SJCRH30 (cell line): ENCODE measurements at regions not wholly inside any gene's neighbourhood (a gene's known extent, or its start where the extent isn't known, plus 50 kb on each side); places are given as distances from the start of the nearest gene placed in this dataset.
A peak's percentile ranks its signal among the peaks of the same experiment; 100 is the strongest.

ENCODE experiments used
- DNase-seq, 2 experiments: peaks; one replicate each; pipeline ENCODE4 v3.0.0-alpha.2; 2015 to 2020
- H3K27ac ChIP-seq: fragments of 250-450 bp; sonication (Bioruptor Pico); 2 replicates; pipeline ENCODE4 v1.5.1; 2020; ENCODE audit warnings: mild to moderate bottlenecking, moderate library complexity
- H3K27me3 ChIP-seq: fragments of 250-450 bp; sonication (Bioruptor Pico); 2 replicates; pipeline ENCODE4 v1.5.1; 2020; ENCODE audit warnings: mild to moderate bottlenecking, moderate library complexity
- H3K36me3 ChIP-seq: fragments of 250-450 bp; sonication (Bioruptor Pico); 2 replicates; pipeline ENCODE4 v1.5.1; 2020; ENCODE audit warnings: mild to moderate bottlenecking, moderate library complexity
- H3K4me1 ChIP-seq: fragments of 250-450 bp; sonication (Bioruptor Pico); 2 replicates; pipeline ENCODE4 v1.5.1; 2020; ENCODE audit warnings: mild to moderate bottlenecking, moderate library complexity
- H3K4me3 ChIP-seq: fragments of 250-450 bp; sonication (Bioruptor Pico); 2 replicates; pipeline ENCODE4 v1.5.1; 2020; ENCODE audit warnings: mild to moderate bottlenecking, moderate library complexity
- H3K9me3 ChIP-seq: fragments of 250-450 bp; sonication (Bioruptor Pico); replicated peaks from 2 replicates; pipeline ENCODE4 v1.5.1; 2020; ENCODE audit warnings: mild to moderate bottlenecking, moderate library complexity

DNA sequence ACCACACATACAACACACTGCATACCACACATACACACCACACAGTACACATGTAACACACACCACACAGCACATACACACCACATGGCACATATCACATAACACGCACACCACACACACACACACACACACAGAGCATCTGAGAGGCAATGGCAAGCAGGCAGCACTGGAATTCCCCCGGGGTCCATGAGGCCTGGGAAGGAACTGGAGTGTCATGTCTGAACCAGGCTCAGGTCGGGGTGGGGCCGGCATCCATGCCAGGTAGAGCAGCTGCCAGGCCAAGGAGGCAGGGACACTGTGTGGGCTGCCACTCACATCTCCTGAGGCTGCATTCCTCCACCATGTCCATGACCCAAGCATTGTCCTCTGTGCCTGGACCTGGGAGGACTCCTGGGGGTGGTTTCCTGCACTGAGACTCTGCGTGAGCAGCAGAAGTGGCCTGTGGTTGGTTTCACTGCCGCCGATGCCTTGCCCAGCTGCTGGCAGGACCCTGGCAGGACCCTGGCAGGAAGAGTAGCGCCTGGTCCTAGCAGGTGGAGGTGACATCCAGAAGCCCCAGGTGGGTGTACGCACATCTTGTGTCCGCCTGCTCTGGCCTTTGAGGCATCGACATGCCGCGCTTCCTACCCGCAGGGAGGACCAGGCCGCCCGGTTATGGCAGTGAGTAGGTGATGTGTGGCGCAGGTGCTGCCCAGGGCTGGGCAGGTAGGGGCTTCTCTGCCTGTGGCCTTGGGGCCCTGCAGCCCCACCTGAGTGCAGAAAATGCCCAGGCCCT is 1280.4 kb downstream of the TBC1D22A start:
- no peak overlapping the region for H3K4me3 ChIP-seq
- H3K4me1 ChIP-seq, result no peaks in the 10 kb centered on the region
- no peaks in the 10 kb centered on the region for H3K27me3 ChIP-seq
- H3K36me3 ChIP-seq, result no peaks in the 10 kb centered on the region
- H3K9me3 ChIP-seq, result no peaks in the 10 kb centered on the region
- no peak overlapping the region for H3K27ac ChIP-seq
- DNase-seq, result no peak

- no peak overlapping the region for H3K27ac ChIP-seq
- H3K4me3 ChIP-seq, result no peak overlapping the region
- H3K36me3 ChIP-seq, result no peaks in the 10 kb centered on the region
- H3K4me1 ChIP-seq, result peaks cover 11% of the 10 kb centered on the region
- DNase-seq, result no peak
- no peaks in the 10 kb centered on the region for H3K27me3 ChIP-seq
- H3K9me3 ChIP-seq, result no peaks in the 10 kb centered on the region
These were observed 1276.9 kb downstream of the TBC1D22A start for GRCh38 chr22:48039326-48039725.

DNA sequence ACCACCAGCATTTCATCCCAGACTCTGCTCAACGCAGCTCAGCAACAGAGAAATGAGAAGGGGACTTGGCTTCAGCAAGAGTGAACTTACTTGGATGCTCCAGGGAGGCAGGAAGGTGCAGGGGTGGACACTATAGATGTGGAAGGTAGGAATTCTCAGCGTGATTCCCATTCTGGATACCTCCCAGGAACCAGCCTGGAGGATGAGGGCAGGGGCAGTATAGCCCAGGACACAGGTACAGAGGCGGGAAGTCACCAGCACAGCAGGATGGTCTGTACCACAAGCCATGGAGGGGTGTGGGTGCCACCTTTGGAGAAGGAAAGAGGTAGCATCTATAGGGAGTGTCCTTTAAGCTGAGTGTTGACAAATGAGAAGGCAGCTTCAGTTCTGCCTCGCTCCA is 1275.2 kb downstream of the TBC1D22A start:
- Histone ChIP-seq H3K9me3 (peaks cover 7% of the 10 kb centered on the region; the same call in 1 of the 2 replicates), H3K36me3 (no peaks in the 10 kb centered on the region), H3K27ac (no peak overlapping the region), H3K4me1 (peaks cover 11% of the 10 kb centered on the region), H3K4me3 (no peak overlapping the region), H3K27me3 (no peaks in the 10 kb centered on the region)
- no peak for DNase-seq

GRCh38 chr22:48035897-48036296 is 1273.4 kb downstream of the TBC1D22A start:
- Histone ChIP-seq H3K27ac (no peak overlapping the region), H3K36me3 (no peaks in the 10 kb centered on the region), H3K4me3 (no peak overlapping the region), H3K4me1 (peaks cover 11% of the 10 kb centered on the region), H3K27me3 (no peaks in the 10 kb centered on the region), H3K9me3 (peaks cover 7% of the 10 kb centered on the region; the same call in 1 of the 2 replicates)
- DNase-seq, result no peak

DNA sequence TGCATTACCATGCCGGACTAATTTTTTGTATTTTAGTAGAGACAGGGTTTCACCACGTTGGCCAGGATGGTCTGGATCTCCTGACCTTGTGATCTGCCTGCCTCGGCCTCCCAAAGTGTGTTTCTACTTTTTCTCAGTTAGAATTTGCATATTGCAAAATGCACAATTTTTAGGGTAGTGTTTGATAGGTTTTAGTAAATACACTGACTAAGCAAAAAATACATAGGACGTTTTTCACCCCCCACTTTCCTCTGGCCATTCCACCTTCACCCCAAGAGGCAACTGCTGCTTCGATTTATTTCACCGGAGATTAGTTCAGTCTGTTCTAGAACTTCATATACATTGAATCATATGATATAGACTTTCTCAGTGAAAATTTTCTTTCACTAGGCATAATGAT is 1269.1 kb downstream of the TBC1D22A start:
- H3K27ac ChIP-seq, result no peak overlapping the region
- H3K4me1 ChIP-seq, result peaks cover 4% of the 10 kb centered on the region; the same call in 1 of the 2 replicates
- H3K27me3 ChIP-seq, result no peaks in the 10 kb centered on the region
- H3K4me3 ChIP-seq, result no peak overlapping the region
- H3K36me3 ChIP-seq, result no peaks in the 10 kb centered on the region
- H3K9me3 ChIP-seq, result peaks cover 7% of the 10 kb centered on the region; the same call in 1 of the 2 replicates
- no peak for DNase-seq

- H3K4me1 ChIP-seq, result peaks cover 19% of the 10 kb centered on the region
- no peaks in the 10 kb centered on the region for H3K27me3 ChIP-seq
- no peaks in the 10 kb centered on the region for H3K36me3 ChIP-seq
- no peak overlapping the region for H3K27ac ChIP-seq
- no peak overlapping the region for H3K4me3 ChIP-seq
- no peak for DNase-seq
- peaks cover 10% of the 10 kb centered on the region for H3K9me3 ChIP-seq
These were observed 1262.6 kb downstream of the TBC1D22A start for GRCh38 chr22:48025096-48025495.

DNA sequence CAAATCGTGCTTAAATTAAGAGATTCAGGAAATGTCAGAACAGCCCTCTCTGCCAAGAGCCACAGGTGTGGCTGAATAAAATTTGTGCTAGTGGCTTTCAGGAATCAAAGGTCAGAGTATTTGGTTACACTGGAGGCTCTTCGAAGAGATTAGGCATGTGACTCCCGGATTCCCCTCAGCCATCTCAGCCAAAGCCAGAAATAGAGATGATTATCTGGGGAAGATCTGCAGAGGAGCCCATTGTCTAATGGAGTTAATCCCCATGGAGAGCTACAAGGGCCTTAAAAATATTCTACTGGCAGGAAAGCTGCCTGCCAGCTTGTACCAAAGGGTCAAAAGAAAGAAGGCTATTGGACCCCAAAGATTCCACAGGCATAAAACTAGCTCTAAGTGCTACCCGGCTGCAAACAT is 1259.5 kb downstream of the TBC1D22A start:
- peak overlapping the region; percentile 86 for H3K27ac ChIP-seq
- H3K9me3 ChIP-seq, result peaks cover 17% of the 10 kb centered on the region
- no peaks in the 10 kb centered on the region for H3K36me3 ChIP-seq
- H3K27me3 ChIP-seq, result no peaks in the 10 kb centered on the region
- no peak overlapping the region for H3K4me3 ChIP-seq
- DNase-seq, result peak; percentile 91 to 99
- H3K4me1 ChIP-seq, result peaks cover 19% of the 10 kb centered on the region

GRCh38 chr22:48018346-48018745 is 1255.9 kb downstream of the TBC1D22A start:
- Histone ChIP-seq H3K27me3 (no peaks in the 10 kb centered on the region), H3K4me1 (peaks cover 17% of the 10 kb centered on the region), H3K27ac (no peak overlapping the region), H3K36me3 (no peaks in the 10 kb centered on the region), H3K4me3 (no peak overlapping the region), H3K9me3 (peaks cover 17% of the 10 kb centered on the region)
- no peak for DNase-seq

- DNase-seq, result no peak
- Histone ChIP-seq H3K36me3 (no peaks in the 10 kb centered on the region), H3K9me3 (peaks cover 13% of the 10 kb centered on the region), H3K27ac (no peak overlapping the region), H3K4me3 (no peak overlapping the region), H3K4me1 (no peaks in the 10 kb centered on the region), H3K27me3 (no peaks in the 10 kb centered on the region)
These were observed 1253.3 kb downstream of the TBC1D22A start for GRCh38 chr22:48015701-48016100.

GRCh38 chr22:48004936-48005335 is 1242.5 kb downstream of the TBC1D22A start:
- Histone ChIP-seq H3K27me3 (no peaks in the 10 kb centered on the region), H3K9me3 (no peaks in the 10 kb centered on the region), H3K36me3 (no peaks in the 10 kb centered on the region), H3K4me3 (no peak overlapping the region), H3K27ac (no peak overlapping the region), H3K4me1 (no peaks in the 10 kb centered on the region)
- no peak for DNase-seq

GRCh38 chr22:48004038-48004437 is 1241.6 kb downstream of the TBC1D22A start:
- peak in 1 of 2 experiments; percentile 28 for DNase-seq
- no peak overlapping the region for H3K27ac ChIP-seq
- H3K36me3 ChIP-seq, result no peaks in the 10 kb centered on the region
- H3K4me1 ChIP-seq, result no peaks in the 10 kb centered on the region
- H3K27me3 ChIP-seq, result no peaks in the 10 kb centered on the region
- H3K4me3 ChIP-seq, result no peak overlapping the region
- H3K9me3 ChIP-seq, result no peaks in the 10 kb centered on the region

DNA sequence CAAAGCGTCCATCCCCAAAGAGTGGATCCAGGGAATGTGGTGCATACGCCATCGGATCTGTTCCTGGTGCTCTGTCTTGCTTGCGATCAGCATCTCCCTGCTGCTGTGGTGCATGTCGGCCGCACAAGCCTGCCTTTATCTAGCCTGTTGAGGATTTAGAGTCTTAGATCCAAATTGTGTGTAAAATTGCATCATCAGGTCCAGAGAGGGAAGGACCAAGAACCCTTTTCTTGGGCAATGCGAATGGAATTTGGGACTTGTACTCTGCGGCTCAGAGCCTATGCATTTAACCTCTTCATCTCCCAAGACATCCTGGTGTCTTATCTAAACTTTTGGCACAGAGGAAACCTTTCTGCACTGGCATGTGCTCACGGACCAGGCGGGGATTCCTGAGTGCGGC is 1238.7 kb downstream of the TBC1D22A start:
- no peak overlapping the region for H3K27ac ChIP-seq
- H3K4me1 ChIP-seq, result no peaks in the 10 kb centered on the region
- H3K9me3 ChIP-seq, result no peaks in the 10 kb centered on the region
- no peak overlapping the region for H3K4me3 ChIP-seq
- no peaks in the 10 kb centered on the region for H3K27me3 ChIP-seq
- no peaks in the 10 kb centered on the region for H3K36me3 ChIP-seq
- no peak for DNase-seq

GRCh38 chr22:47997612-47998011 is 1235.2 kb downstream of the TBC1D22A start:
- H3K4me1 ChIP-seq, result no peaks in the 10 kb centered on the region
- H3K27me3 ChIP-seq, result no peaks in the 10 kb centered on the region; the same call in 1 of the 2 replicates
- no peaks in the 10 kb centered on the region for H3K9me3 ChIP-seq
- no peak overlapping the region for H3K27ac ChIP-seq
- H3K36me3 ChIP-seq, result no peaks in the 10 kb centered on the region
- no peak for DNase-seq
- no peak overlapping the region for H3K4me3 ChIP-seq

DNA sequence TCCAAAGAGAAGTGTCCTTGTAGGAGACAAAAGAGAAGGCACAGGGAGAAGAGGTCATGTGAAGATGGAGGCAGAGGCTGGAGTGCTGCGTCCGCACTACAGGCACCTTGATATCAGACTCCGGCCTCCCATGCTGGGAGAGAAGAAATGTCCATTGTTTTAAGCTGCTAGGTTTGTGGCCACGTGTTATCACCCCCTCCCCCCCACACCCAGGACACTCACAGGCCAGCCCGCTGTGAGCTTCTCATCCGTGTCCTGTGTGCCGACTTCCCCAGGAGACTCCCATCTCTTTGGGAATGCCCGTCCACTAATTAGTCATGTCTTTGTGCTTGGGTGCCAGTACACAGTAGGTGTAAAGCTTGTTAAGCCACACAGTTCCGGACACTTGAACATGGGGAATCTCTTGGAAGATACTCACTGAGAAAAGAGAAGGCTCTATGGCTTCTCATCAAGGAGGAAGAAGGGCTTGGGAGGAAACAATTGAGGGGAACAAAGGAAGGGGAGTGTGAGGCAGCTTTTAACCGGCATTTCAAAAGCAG is 1234.7 kb downstream of the TBC1D22A start:
- Histone ChIP-seq H3K27ac (no peak overlapping the region), H3K4me3 (no peak overlapping the region), H3K27me3 (no peaks in the 10 kb centered on the region; the same call in 1 of the 2 replicates), H3K9me3 (no peaks in the 10 kb centered on the region), H3K36me3 (no peaks in the 10 kb centered on the region), H3K4me1 (no peaks in the 10 kb centered on the region)
- no peak for DNase-seq

DNA sequence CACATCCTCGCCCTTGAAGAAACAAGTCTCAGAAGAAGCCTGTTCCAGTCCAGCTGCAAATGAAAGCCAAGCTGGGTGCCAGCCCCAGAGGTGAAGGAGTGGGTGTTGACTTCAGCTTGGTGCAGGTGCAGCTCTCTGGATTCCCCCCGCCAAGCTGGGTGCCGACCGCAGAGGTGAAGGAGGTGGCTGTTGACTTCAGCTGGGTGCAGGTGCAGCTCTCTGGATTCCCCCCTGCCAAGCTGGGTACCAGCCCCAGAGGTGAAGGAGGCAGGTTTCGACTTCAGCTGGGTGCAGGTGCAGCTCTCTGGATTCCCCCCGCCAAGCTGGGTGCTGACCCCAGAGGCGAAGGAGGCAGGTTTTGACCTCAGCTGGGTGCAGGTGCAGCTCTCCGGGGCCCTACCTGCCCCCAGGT is 1234.0 kb downstream of the TBC1D22A start:
- H3K4me3 ChIP-seq, result no peak overlapping the region
- no peak overlapping the region for H3K27ac ChIP-seq
- H3K36me3 ChIP-seq, result no peaks in the 10 kb centered on the region
- H3K27me3 ChIP-seq, result no peaks in the 10 kb centered on the region; the same call in 1 of the 2 replicates
- no peaks in the 10 kb centered on the region for H3K9me3 ChIP-seq
- no peak for DNase-seq
- no peaks in the 10 kb centered on the region for H3K4me1 ChIP-seq

- Histone ChIP-seq H3K27me3 (no peaks in the 10 kb centered on the region; the same call in 1 of the 2 replicates), H3K27ac (no peak overlapping the region), H3K9me3 (no peaks in the 10 kb centered on the region), H3K4me1 (no peaks in the 10 kb centered on the region), H3K4me3 (no peak overlapping the region), H3K36me3 (no peaks in the 10 kb centered on the region)
- DNase-seq, result no peak
These were observed 1233.3 kb downstream of the TBC1D22A start for GRCh38 chr22:47995718-47996117.
